Smooth muscle cell (in vitro differentiated cells): ENCODE measurements at regions not wholly inside any gene's neighbourhood (a gene's known extent, or its start where the extent isn't known, plus 50 kb on each side); places are given as distances from the start of the nearest gene placed in this dataset.

Source experiments
- DNase-seq: peaks from one replicate; lab custom pipeline; 2025; ENCODE audit not compliant: unreplicated experiment; lab: John Stamatoyannopoulos, UW
- H2AFZ ChIP-seq: fragments of 200-600 bp; sonication (generic); 2 replicates; pipeline ENCODE4 v1.6.0; 2016; ENCODE audit warnings: antibody characterized with exemption, low read depth, mild to moderate bottlenecking
- H3F3A ChIP-seq: fragments of 200-600 bp; sonication (generic); 2 replicates; pipeline ENCODE4 v1.6.0; 2017; ENCODE audit warnings: antibody characterized with exemption, low read depth
- H3K27ac ChIP-seq: fragments of 200-600 bp; sonication (generic); 2 replicates; pipeline ENCODE4 v1.5.1; 2016; ENCODE audit warnings: low read depth, mild to moderate bottlenecking
- H3K27me3 ChIP-seq: fragments of 200-600 bp; sonication (generic); 2 replicates; pipeline ENCODE4 v1.6.1; 2016; ENCODE audit warnings: low read depth, mild to moderate bottlenecking
- H3K36me3 ChIP-seq: fragments of 200-600 bp; sonication (generic); 2 replicates; pipeline ENCODE4 v1.5.1; 2016; ENCODE audit warnings: low read depth
- H3K4me1 ChIP-seq: fragments of 200-600 bp; sonication (generic); 2 replicates; pipeline ENCODE4 v1.5.1; 2016; ENCODE audit warnings: low read depth
- H3K4me2 ChIP-seq: fragments of 200-600 bp; sonication (generic); 2 replicates; pipeline ENCODE4 v1.6.0; 2016; ENCODE audit warnings: mild to moderate bottlenecking
- H3K4me3 ChIP-seq: fragments of 200-600 bp; sonication (generic); 2 replicates; pipeline ENCODE4 v1.5.1; 2016; ENCODE audit warnings: mild to moderate bottlenecking
- H3K79me2 ChIP-seq: fragments of 200-600 bp; sonication (generic); 2 replicates; pipeline ENCODE4 v1.6.0; 2016; ENCODE audit warnings: low read depth, mild to moderate bottlenecking
- H3K9ac ChIP-seq: fragments of 200-600 bp; sonication (generic); 2 replicates; pipeline ENCODE4 v1.6.0; 2016; ENCODE audit warnings: low read depth
- H3K9me3 ChIP-seq: fragments of 200-600 bp; sonication (generic); replicated peaks from 2 replicates; pipeline ENCODE4 v1.5.1; 2016; ENCODE audit warnings: low read depth
- H4K20me1 ChIP-seq: fragments of 200-600 bp; sonication (generic); 2 replicates; pipeline ENCODE4 v1.6.0; 2016; ENCODE audit warnings: low read depth
- WGBS: methylation state at CpG from one replicate; pipeline ENCODE4 v1.1.7; 2016; ENCODE audit warnings: low lambda C conversion rate; 5-methylcytosine and 5-hydroxymethylcytosine counted together
- TF ChIP-seq, protein P1 (sequence below): fragments of 200-600 bp; sonication (generic); IDR thresholded peaks from 2 replicates; pipeline ENCODE4 v1.5.1; 2017; ENCODE audit warnings: borderline replicate concordance, mild to moderate bottlenecking, antibody characterized with exemption; ENCODE audit not compliant: insufficient read depth, poor library complexity, severe bottlenecking

DNA sequence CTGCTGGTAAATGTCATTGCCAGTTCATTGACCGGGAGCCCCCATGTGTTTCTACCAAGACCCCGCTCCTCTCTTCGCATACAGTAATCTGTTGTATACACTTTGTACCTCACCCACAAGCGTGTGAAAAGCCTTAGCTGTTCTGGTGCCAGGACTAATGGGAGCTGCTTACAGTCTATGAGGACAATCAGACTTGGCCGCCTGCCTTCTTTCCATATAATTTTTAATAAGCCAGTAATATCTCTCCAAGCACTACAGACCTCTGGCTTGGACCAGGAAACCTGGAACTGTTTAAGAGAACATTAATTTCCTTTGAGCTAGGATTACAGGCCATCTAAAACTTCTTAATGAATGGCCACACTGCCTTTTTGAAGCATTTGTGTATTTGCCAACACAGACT, 149.7 kb upstream of the MSX1 start:
- TF ChIP-seq, protein P1, sequence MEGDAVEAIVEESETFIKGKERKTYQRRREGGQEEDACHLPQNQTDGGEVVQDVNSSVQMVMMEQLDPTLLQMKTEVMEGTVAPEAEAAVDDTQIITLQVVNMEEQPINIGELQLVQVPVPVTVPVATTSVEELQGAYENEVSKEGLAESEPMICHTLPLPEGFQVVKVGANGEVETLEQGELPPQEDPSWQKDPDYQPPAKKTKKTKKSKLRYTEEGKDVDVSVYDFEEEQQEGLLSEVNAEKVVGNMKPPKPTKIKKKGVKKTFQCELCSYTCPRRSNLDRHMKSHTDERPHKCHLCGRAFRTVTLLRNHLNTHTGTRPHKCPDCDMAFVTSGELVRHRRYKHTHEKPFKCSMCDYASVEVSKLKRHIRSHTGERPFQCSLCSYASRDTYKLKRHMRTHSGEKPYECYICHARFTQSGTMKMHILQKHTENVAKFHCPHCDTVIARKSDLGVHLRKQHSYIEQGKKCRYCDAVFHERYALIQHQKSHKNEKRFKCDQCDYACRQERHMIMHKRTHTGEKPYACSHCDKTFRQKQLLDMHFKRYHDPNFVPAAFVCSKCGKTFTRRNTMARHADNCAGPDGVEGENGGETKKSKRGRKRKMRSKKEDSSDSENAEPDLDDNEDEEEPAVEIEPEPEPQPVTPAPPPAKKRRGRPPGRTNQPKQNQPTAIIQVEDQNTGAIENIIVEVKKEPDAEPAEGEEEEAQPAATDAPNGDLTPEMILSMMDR = no peak
- H4K20me1 ChIP-seq = no peaks in the 10 kb centered on the region
- DNase-seq = no peak
- no peaks in the 10 kb centered on the region for H3F3A ChIP-seq
- no peaks in the 10 kb centered on the region for H3K4me1 ChIP-seq
- no peaks in the 10 kb centered on the region for H3K9me3 ChIP-seq
- no peak overlapping the region for H3K9ac ChIP-seq
- H3K79me2 ChIP-seq = no peaks in the 10 kb centered on the region
- H3K4me2 ChIP-seq = no peak overlapping the region
- no peaks in the 10 kb centered on the region for H3K36me3 ChIP-seq
- no peak overlapping the region for H3K4me3 ChIP-seq
- no peaks in the 10 kb centered on the region for H3K27me3 ChIP-seq
- H2AFZ ChIP-seq = no peak overlapping the region
- WGBS = 94% methylated on average over 5 of the region's 5 CpGs
- H3K27ac ChIP-seq = no peak overlapping the region

DNA sequence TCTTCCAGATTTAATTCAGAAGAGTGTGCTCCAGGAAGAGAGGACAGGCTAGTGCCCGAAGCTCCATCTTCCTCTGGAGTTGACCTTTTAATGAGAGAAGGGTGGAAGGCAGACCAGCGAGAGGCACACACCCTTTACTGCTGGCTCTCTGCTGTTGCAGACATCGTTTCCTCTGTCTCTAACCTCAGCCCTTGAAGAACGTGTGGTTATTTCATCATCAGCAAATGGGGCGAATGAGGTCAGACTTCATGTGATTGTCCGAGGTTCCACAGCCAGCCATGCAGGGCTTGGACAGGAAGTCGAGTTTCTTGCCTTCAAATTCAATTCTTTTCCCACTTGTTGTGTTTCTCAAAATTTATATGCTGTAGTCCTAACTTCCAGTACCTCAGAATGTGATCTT, 155.2 kb upstream of the MSX1 start:
- Histone ChIP-seq H2AFZ (no peak overlapping the region), H4K20me1 (no peaks in the 10 kb centered on the region), H3K9ac (no peak overlapping the region), H3F3A (no peaks in the 10 kb centered on the region), H3K4me1 (no peaks in the 10 kb centered on the region), H3K4me3 (no peak overlapping the region), H3K27me3 (no peaks in the 10 kb centered on the region), H3K27ac (no peak overlapping the region), H3K9me3 (no peaks in the 10 kb centered on the region), H3K4me2 (no peak overlapping the region), H3K36me3 (no peaks in the 10 kb centered on the region), H3K79me2 (no peaks in the 10 kb centered on the region)
- WGBS = 61% methylated on average over 7 of the region's 7 CpGs
- no peak for DNase-seq
- TF ChIP-seq, protein P1 = no peak

DNA sequence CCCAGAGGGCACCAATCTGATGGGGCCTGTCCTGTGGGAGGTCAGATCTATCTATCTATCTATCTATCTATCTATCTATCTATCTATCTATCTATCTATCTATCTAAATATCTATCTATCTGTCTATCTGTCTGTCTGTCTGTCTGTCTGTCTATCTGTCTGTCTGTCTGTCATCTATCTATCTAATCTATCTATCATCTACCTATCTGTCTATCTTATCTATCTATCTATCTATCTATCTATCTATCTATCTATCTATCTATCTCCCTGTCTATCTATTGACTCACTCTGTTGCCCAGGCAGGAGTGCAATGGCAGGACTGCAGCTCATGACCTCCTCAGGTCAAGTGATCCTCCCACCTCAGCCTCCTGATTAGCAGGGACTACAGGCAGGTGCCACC, 155.7 kb upstream of the STX18 start:
- Histone ChIP-seq H3K4me3 (no peak overlapping the region), H3F3A (peaks cover 18% of the 10 kb centered on the region), H3K27ac (no peak overlapping the region), H3K27me3 (no peaks in the 10 kb centered on the region), H2AFZ (no peak overlapping the region), H3K79me2 (no peaks in the 10 kb centered on the region), H3K4me2 (no peak overlapping the region), H3K9me3 (no peaks in the 10 kb centered on the region), H4K20me1 (peaks cover 5% of the 10 kb centered on the region), H3K4me1 (peaks cover 13% of the 10 kb centered on the region), H3K36me3 (no peaks in the 10 kb centered on the region), H3K9ac (no peak overlapping the region)
- TF ChIP-seq, protein P1 = no peak
- no peak for DNase-seq

DNA sequence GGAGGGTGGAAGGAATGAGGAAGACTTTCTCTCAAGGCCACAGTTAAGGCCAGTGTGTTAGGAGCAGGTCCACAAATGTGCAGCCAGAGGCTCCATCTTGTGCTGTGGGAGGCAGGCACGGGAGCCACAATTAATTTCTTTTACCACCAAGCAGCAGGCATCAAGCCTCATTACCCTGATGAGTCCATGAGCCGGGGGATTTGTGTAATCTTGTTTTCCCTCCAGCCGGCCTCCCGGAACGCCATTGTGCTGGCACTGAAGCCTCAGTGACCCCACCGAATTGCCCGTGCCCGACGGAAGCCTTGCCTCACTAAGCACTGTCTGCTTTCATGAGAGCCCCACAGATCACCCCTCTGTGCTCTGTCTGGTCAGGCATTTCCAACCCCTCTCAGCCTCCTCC, 154.7 kb upstream of the STX18 start:
- 43% methylated on average over 9 of the region's 9 CpGs for WGBS
- H3K27me3 ChIP-seq = no peaks in the 10 kb centered on the region

More for the DNA sequence above, 154.7 kb upstream of the STX18 start:
- H3K4me1 ChIP-seq = peaks cover 13% of the 10 kb centered on the region
- H3K9me3 ChIP-seq = no peaks in the 10 kb centered on the region
- no peak overlapping the region for H3K27ac ChIP-seq
- no peak for DNase-seq
- no peaks in the 10 kb centered on the region for H3K79me2 ChIP-seq
- peaks cover 5% of the 10 kb centered on the region for H4K20me1 ChIP-seq
- H2AFZ ChIP-seq = no peak overlapping the region
- TF ChIP-seq, protein P1 = no peak
- peaks cover 18% of the 10 kb centered on the region for H3F3A ChIP-seq
- H3K4me2 ChIP-seq = no peak overlapping the region
- no peak overlapping the region for H3K9ac ChIP-seq
- H3K4me3 ChIP-seq = no peak overlapping the region
- no peaks in the 10 kb centered on the region for H3K36me3 ChIP-seq
